HEK293 (cell line): ENCODE measurements at regions not wholly inside any gene's neighbourhood (a gene's known extent, or its start where the extent isn't known, plus 50 kb on each side); places are given as distances from the start of the nearest gene placed in this dataset.

ENCODE experiments used
- CTCF ChIA-PET: fragments of 350-600 bp; formaldehyde crosslinking; extraction: SDS; loops from one replicate; lab custom pipeline; 2021; ENCODE audit warnings: antibody characterized with exemption; lab: Yijun Ruan, JAX
- POLR2A ChIA-PET: fragments of 300-600 bp; formaldehyde crosslinking; extraction: SDS; loops from one replicate; lab custom pipeline; 2020; ENCODE audit warnings: antibody characterized with exemption, inconsistent platforms; lab: Yijun Ruan, JAX
- H3K27ac ChIP-seq: fragments of 200-500 bp; sonication (Bioruptor generic); 2 replicates; pipeline ENCODE4 v1.5.1; 2014; ENCODE audit warnings: low read depth, low read length, control low read depth, inconsistent platforms; ENCODE audit errors: extremely low read depth
- H3K36me3 ChIP-seq, 2 experiments: fragments of 200-500 bp in 1 of 2; sonication (Bioruptor generic) in 1 of 2; 1 replicate in 1 of 2; 2 replicates in 1 of 2; pipeline ENCODE4 v1.5.1; 2014 to 2017; ENCODE audit warnings: inconsistent platforms in 2 of 2, low read length in 2 of 2; ENCODE audit not compliant: control insufficient read depth in 2 of 2, insufficient read depth in 1 of 2
- H3K4me1 ChIP-seq: fragments of 200-500 bp; sonication (Bioruptor generic); 2 replicates; pipeline ENCODE4 v1.5.1; 2014; ENCODE audit warnings: mild to moderate bottlenecking, low read length, inconsistent platforms; ENCODE audit not compliant: control insufficient read depth, insufficient read depth
- H3K4me3 ChIP-seq: 2 replicates; pipeline ENCODE4 v1.5.1; 2011; ENCODE audit warnings: low read depth, mild to moderate bottlenecking, control low read depth, low read length, moderate library complexity
- H3K9me3 ChIP-seq: fragments of 200-500 bp; sonication (Bioruptor generic); 2 replicates; pipeline ENCODE4 v1.5.1; 2014; ENCODE audit warnings: low read depth, low read length, inconsistent platforms; ENCODE audit not compliant: control insufficient read depth, insufficient read depth
- EGR2 ChIP-seq: fragments of 450-650 bp; formaldehyde crosslinking; IDR thresholded peaks from 2 replicates; pipeline ENCODE4 v1.5.1; 2016; ENCODE audit warnings: low read depth, missing biosample characterization, missing genetic modification characterization
- HOXA7 ChIP-seq: sonication (generic); formaldehyde crosslinking; IDR thresholded peaks from 2 replicates; pipeline ENCODE4 v1.8.1; 2022; ENCODE audit warnings: missing genetic modification reagents, borderline replicate concordance
- ZBTB17 ChIP-seq: fragments of 450-650 bp; formaldehyde crosslinking; IDR thresholded peaks from 2 replicates; pipeline ENCODE4 v1.5.1; 2016; ENCODE audit warnings: missing biosample characterization, missing genetic modification characterization
- ZFP37 ChIP-seq: fragments of 450-650 bp; formaldehyde crosslinking; IDR thresholded peaks from 2 replicates; pipeline ENCODE4 v1.5.1; 2016; ENCODE audit warnings: missing biosample characterization, missing genetic modification characterization
- ZNF175 ChIP-seq: fragments of 450-650 bp; formaldehyde crosslinking; IDR thresholded peaks from 2 replicates; pipeline ENCODE4 v1.5.1; 2016; ENCODE audit warnings: missing biosample characterization, missing genetic modification characterization
- ZNF239 ChIP-seq: fragments of 450-650 bp; formaldehyde crosslinking; IDR thresholded peaks from 2 replicates; pipeline ENCODE4 v1.5.1; 2016; ENCODE audit warnings: missing biosample characterization, missing genetic modification characterization
- ZNF521 ChIP-seq: fragments of 450-650 bp; formaldehyde crosslinking; IDR thresholded peaks from 2 replicates; pipeline ENCODE4 v1.5.1; 2017; ENCODE audit warnings: missing biosample characterization, mild to moderate bottlenecking, missing genetic modification characterization
- ZNF76 ChIP-seq: fragments of 450-650 bp; formaldehyde crosslinking; IDR thresholded peaks from 2 replicates; pipeline ENCODE4; 2016; ENCODE audit warnings: low read depth, missing biosample characterization, missing genetic modification characterization, borderline replicate concordance
- TF ChIP-seq, protein P1 (sequence below): fragments of 450-650 bp; formaldehyde crosslinking; IDR thresholded peaks from 2 replicates; pipeline ENCODE4 v1.5.1; 2016; ENCODE audit warnings: missing biosample characterization, missing genetic modification characterization
- TF ChIP-seq, protein P2 (sequence below): fragments of 450-650 bp; formaldehyde crosslinking; IDR thresholded peaks from 2 replicates; pipeline ENCODE4 v1.5.1; 2016; ENCODE audit warnings: missing biosample characterization, missing genetic modification characterization
- TF ChIP-seq, protein P3 (sequence below): fragments of 450-650 bp; formaldehyde crosslinking; IDR thresholded peaks from 2 replicates; pipeline ENCODE4 v1.5.1; 2016; ENCODE audit warnings: missing biosample characterization, missing genetic modification characterization
- TF ChIP-seq, protein P4 (sequence below): fragments of 450-650 bp; formaldehyde crosslinking; IDR thresholded peaks from 2 replicates; pipeline ENCODE4 v1.5.1; 2016; ENCODE audit warnings: missing biosample characterization, missing genetic modification characterization
- TF ChIP-seq, protein P5 (sequence below): IDR thresholded peaks from 2 replicates; pipeline ENCODE4 v1.6.1; 2011; ENCODE audit warnings: mild to moderate bottlenecking, low read depth, low read length, borderline replicate concordance

DNA sequence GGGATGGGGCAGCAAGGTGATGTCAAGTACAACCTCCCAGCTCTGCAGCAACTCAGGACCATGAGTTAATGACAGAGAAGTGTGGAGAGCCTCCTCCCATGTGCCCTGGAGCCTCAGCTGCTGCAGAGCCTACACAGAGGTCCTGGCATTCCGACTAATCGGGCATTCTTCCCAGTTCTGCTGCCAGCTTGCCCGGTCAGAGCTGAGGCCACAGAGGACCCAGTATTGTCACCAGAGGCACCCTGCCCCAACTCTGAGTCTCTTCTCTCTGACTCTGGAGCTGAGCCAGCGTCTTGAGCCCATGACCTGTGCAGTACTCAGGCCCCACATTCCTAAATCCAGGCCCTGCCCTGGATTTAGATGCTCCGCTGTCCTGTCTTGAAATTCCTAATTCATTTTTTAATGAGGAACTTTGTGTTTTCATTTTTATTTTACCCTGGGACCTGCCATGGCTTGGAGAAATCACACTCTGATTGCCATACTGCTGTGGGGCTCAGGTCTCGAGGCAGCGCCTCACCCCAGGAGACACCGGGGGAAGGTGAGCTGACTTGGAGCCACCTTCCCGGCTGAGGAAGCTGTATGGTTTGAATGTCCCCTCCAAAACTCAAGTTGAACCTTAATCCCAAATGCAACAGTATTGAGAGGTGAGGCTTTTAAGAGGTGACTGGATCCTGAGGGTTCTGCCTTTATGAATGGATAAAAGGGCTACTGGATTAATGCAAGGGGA, 144.9 kb upstream of the ZNF507 start (continued):
- TF ChIP-seq ZNF239 (tag by site-specific recombination) (no peak), ZNF175 (no peak), ZFP37 (tag by site-specific recombination) (no peak), EGR2 (tag by site-specific recombination) (no peak), ZBTB17 (no peak), HOXA7 (CRISPR knock-in tag) (no peak), ZNF521 (no peak)
- TF ChIP-seq, protein P1, sequence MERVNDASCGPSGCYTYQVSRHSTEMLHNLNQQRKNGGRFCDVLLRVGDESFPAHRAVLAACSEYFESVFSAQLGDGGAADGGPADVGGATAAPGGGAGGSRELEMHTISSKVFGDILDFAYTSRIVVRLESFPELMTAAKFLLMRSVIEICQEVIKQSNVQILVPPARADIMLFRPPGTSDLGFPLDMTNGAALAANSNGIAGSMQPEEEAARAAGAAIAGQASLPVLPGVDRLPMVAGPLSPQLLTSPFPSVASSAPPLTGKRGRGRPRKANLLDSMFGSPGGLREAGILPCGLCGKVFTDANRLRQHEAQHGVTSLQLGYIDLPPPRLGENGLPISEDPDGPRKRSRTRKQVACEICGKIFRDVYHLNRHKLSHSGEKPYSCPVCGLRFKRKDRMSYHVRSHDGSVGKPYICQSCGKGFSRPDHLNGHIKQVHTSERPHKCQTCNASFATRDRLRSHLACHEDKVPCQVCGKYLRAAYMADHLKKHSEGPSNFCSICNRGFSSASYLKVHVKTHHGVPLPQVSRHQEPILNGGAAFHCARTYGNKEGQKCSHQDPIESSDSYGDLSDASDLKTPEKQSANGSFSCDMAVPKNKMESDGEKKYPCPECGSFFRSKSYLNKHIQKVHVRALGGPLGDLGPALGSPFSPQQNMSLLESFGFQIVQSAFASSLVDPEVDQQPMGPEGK (tag by site-specific recombination), result no peak
- TF ChIP-seq, protein P2, sequence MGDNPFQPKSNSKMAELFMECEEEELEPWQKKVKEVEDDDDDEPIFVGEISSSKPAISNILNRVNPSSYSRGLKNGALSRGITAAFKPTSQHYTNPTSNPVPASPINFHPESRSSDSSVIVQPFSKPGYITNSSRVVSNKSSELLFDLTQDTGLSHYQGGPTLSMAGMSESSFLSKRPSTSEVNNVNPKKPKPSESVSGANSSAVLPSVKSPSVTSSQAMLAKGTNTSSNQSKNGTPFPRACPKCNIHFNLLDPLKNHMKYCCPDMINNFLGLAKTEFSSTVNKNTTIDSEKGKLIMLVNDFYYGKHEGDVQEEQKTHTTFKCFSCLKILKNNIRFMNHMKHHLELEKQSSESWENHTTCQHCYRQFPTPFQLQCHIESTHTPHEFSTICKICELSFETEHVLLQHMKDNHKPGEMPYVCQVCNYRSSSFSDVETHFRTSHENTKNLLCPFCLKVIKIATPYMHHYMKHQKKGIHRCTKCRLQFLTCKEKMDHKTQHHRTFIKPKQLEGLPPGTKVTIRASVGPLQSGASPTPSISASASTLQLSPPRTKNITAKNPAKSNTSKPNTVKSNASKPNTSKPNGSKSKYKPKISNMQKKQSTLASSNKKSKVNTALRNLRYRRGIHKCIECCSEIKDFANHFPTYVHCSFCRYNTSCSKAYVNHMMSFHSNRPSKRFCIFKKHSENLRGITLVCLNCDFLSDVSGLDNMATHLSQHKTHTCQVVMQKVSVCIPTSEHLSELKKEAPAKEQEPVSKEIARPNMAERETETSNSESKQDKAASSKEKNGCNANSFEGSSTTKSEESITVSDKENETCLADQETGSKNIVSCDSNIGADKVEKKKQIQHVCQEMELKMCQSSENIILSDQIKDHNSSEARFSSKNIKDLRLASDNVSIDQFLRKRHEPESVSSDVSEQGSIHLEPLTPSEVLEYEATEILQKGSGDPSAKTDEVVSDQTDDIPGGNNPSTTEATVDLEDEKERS (tag by site-specific recombination), result no peak
- TF ChIP-seq, protein P3, sequence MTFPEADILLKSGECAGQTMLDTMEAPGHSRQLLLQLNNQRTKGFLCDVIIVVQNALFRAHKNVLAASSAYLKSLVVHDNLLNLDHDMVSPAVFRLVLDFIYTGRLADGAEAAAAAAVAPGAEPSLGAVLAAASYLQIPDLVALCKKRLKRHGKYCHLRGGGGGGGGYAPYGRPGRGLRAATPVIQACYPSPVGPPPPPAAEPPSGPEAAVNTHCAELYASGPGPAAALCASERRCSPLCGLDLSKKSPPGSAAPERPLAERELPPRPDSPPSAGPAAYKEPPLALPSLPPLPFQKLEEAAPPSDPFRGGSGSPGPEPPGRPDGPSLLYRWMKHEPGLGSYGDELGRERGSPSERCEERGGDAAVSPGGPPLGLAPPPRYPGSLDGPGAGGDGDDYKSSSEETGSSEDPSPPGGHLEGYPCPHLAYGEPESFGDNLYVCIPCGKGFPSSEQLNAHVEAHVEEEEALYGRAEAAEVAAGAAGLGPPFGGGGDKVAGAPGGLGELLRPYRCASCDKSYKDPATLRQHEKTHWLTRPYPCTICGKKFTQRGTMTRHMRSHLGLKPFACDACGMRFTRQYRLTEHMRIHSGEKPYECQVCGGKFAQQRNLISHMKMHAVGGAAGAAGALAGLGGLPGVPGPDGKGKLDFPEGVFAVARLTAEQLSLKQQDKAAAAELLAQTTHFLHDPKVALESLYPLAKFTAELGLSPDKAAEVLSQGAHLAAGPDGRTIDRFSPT (tag by site-specific recombination), result no peak
- TF ChIP-seq, protein P4, sequence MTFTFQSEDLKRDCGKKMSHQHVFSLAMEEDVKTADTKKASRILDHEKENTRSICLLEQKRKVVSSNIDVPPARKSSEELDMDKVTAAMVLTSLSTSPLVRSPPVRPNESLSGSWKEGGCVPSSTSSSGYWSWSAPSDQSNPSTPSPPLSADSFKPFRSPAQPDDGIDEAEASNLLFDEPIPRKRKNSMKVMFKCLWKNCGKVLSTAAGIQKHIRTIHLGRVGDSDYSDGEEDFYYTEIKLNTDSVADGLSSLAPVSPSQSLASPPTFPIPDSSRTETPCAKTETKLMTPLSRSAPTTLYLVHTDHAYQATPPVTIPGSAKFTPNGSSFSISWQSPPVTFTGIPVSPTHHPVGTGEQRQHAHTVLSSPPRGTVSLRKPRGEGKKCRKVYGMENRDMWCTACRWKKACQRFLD, result no peak
- TF ChIP-seq, protein P5, sequence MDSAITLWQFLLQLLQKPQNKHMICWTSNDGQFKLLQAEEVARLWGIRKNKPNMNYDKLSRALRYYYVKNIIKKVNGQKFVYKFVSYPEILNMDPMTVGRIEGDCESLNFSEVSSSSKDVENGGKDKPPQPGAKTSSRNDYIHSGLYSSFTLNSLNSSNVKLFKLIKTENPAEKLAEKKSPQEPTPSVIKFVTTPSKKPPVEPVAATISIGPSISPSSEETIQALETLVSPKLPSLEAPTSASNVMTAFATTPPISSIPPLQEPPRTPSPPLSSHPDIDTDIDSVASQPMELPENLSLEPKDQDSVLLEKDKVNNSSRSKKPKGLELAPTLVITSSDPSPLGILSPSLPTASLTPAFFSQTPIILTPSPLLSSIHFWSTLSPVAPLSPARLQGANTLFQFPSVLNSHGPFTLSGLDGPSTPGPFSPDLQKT, result no peak

DNA sequence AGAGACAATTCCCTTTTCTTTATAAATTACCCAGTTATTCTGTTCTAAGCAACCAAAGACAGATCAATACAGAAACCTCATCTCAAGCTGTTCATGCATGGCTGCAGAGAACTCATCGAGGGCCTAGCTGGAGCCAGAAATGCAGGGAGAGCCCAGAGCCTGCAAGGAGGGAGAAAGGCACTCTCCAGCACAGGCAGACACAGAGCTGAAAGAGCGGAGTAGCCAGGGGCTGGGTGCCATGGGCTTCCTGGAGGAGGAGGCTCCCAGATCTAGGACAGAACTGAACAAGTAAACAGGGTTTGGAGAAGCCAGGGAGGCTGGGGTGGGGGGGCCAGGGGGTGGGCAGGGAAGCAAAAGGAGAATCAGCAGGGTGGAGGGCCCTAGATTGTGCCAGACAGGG, 144.2 kb upstream of the ZNF507 start:
- CTCF ChIA-PET, result interaction anchor here (2.4 kb wide), 1 partner anchor 23 kb away, joined by 13 read pairs; no protein-coding TSS in a partner anchor
- no peaks in the 10 kb centered on the region; a peak in 1 of 3 replicates for H3K36me3 ChIP-seq
- no peak overlapping the region for H3K4me3 ChIP-seq
- H3K4me1 ChIP-seq, result no peaks in the 10 kb centered on the region
- TF ChIP-seq ZNF76 (tag by site-specific recombination), result no peak
- H3K9me3 ChIP-seq, result no peaks in the 10 kb centered on the region
- POLR2A ChIA-PET, result no interaction called here
- H3K27ac ChIP-seq, result no peak overlapping the region
